Liver (tissue), 8 donors: ENCODE measurements at regions not wholly inside any gene's neighbourhood (a gene's known extent, or its start where the extent isn't known, plus 50 kb on each side); places are given as distances from the start of the nearest gene placed in this dataset.

ENCODE experiments used
- DNase-seq: peaks from one replicate; pipeline ENCODE4 v3.0.0-alpha.2; 2017; ENCODE audit warnings: low spot score
- H3K27ac ChIP-seq, 2 donors: one replicate each; pipeline ENCODE4 v1.7.0; 2013; ENCODE audit warnings: inconsistent platforms in 2 of 2, low read length in 2 of 2, control low read depth in 1 of 2, low read depth in 1 of 2, mild to moderate bottlenecking in 1 of 2
- H3K27me3 ChIP-seq, 4 donors: one replicate each; pipeline versions ENCODE4 v1.6.1 to v1.7.0; 2013; ENCODE audit warnings: low read length in 3 of 4, inconsistent platforms in 1 of 4, mild to moderate bottlenecking in 1 of 4, moderate library complexity in 1 of 4; ENCODE audit not compliant: control insufficient read depth in 4 of 4, insufficient read depth in 4 of 4
- H3K36me3 ChIP-seq, 4 donors: one replicate each; pipeline versions ENCODE4 v1.6.1 to v1.7.0; 2013; ENCODE audit warnings: low read length in 3 of 4, mild to moderate bottlenecking in 3 of 4, low read depth in 1 of 4, moderate library complexity in 1 of 4; ENCODE audit not compliant: control insufficient read depth in 4 of 4, insufficient read depth in 3 of 4
- H3K4me1 ChIP-seq, 4 donors: one replicate each; pipeline versions ENCODE4 v1.6.1 to v1.7.0; 2013; ENCODE audit warnings: low read length in 3 of 4, mild to moderate bottlenecking in 3 of 4, moderate library complexity in 1 of 4; ENCODE audit not compliant: control insufficient read depth in 4 of 4, insufficient read depth in 4 of 4
- H3K4me3 ChIP-seq, 3 donors: one replicate each; pipeline versions ENCODE4 v1.6.1 to v1.7.0; 2013; ENCODE audit warnings: low read length in 3 of 3, control low read depth in 1 of 3, low read depth in 1 of 3, mild to moderate bottlenecking in 1 of 3
- H3K9ac ChIP-seq, 2 donors: one replicate each; pipeline ENCODE4 v1.7.0; 2013; ENCODE audit warnings: low read length in 2 of 2, mild to moderate bottlenecking in 2 of 2, moderate library complexity in 2 of 2, control low read depth in 1 of 2, low read depth in 1 of 2
- H3K9me3 ChIP-seq, 4 donors: one replicate each; pipeline versions ENCODE4 v1.6.1 to v1.7.0; 2013; ENCODE audit warnings: low read length in 3 of 4; ENCODE audit not compliant: control insufficient read depth in 4 of 4
- FOXA1 ChIP-seq: IDR thresholded peaks from 2 replicates; pipeline ENCODE4 v1.6.1; 2016; ENCODE audit warnings: antibody characterized with exemption
- FOXA2 ChIP-seq: IDR thresholded peaks from 2 replicates; pipeline ENCODE4 v1.6.1; 2016; ENCODE audit warnings: antibody characterized with exemption
- GABPA ChIP-seq, 2 donors: IDR thresholded peaks in 1 of 2; conservative IDR thresholded peaks in 1 of 2; 2 replicates each; pipeline ENCODE4 v1.6.1; 2016; ENCODE audit warnings: antibody characterized with exemption in 2 of 2, mild to moderate bottlenecking in 1 of 2, moderate library complexity in 1 of 2
- HNF4A ChIP-seq, 2 donors: conservative IDR thresholded peaks; 2 replicates each; pipeline ENCODE4 v1.6.1; 2016; ENCODE audit warnings: antibody characterized with exemption in 2 of 2, mild to moderate bottlenecking in 2 of 2
- NR2F2 ChIP-seq: IDR thresholded peaks from 2 replicates; pipeline ENCODE4 v1.6.1; 2016; ENCODE audit warnings: antibody characterized with exemption
- RAD21 ChIP-seq, 2 donors: IDR thresholded peaks; 2 replicates each; pipeline ENCODE4 v1.6.1; 2016; ENCODE audit warnings: antibody characterized with exemption in 2 of 2, mild to moderate bottlenecking in 2 of 2
- RXRA ChIP-seq, 2 donors: IDR thresholded peaks; 2 replicates each; pipeline ENCODE4 v1.6.1; 2017 to 2018; ENCODE audit warnings: antibody characterized with exemption in 2 of 2, mild to moderate bottlenecking in 1 of 2
- SP1 ChIP-seq: IDR thresholded peaks from 2 replicates; pipeline ENCODE4 v1.6.1; 2018; ENCODE audit warnings: antibody characterized with exemption, mild to moderate bottlenecking
- TAF1 ChIP-seq: conservative IDR thresholded peaks from 2 replicates; pipeline ENCODE4 v1.6.1; 2016; ENCODE audit warnings: antibody characterized with exemption, mild to moderate bottlenecking
- WGBS: extraction: QIAGEN DNeasy Blood & Tissue Kit; methylation state at CpG from one replicate; pipeline ENCODE4 v1.1.7; 2013; 5-methylcytosine and 5-hydroxymethylcytosine counted together
- TF ChIP-seq, protein P1 (sequence below): IDR thresholded peaks from 2 replicates; pipeline ENCODE4 v1.6.1; 2016; ENCODE audit warnings: antibody characterized with exemption
- TF ChIP-seq, protein P2 (sequence below): fragments of 150-350 bp; IDR thresholded peaks from 2 replicates; pipeline ENCODE4 v1.5.1; 2017; ENCODE audit warnings: improper control_type of control experiment, low read depth, low read length; ENCODE audit not compliant: missing input control
- TF ChIP-seq, protein P3 (sequence below): IDR thresholded peaks from 2 replicates; pipeline ENCODE4 v1.6.1; 2016; ENCODE audit warnings: antibody characterized with exemption, mild to moderate bottlenecking
- donor health status: healthy.
- donor health status: healthy.
- donor health status: healthy.
- donor health status: healthy.
- donor health status: healthy.

DNA sequence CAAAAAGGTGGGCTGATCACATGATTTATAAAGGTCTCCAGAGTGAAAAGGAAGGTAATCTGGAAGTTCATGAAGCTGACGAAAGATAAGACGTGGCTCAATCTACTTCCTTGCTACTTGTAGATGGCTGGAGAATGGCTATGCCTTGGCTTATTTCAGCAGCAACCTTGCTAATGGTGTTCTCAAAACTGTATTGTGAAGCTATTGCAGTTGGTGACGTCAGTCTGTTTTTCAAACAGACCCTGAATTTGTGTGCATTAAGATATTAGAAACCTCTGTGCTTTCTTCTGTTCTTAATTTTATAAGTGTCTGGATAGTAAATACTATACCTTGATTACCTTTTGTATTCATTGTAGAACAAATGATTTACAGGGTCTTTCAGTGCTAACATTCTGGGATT, 58.3 kb upstream of the C11orf87 start:
- DNase-seq, result no peak
- Histone ChIP-seq H3K4me1 (no peaks in the 10 kb centered on the region), H3K9me3 (no peaks in the 10 kb centered on the region), H3K27me3 (no peaks in the 10 kb centered on the region), H3K4me3 (no peak overlapping the region), H3K27ac (no peak overlapping the region), H3K36me3 (no peaks in the 10 kb centered on the region), H3K9ac (no peak overlapping the region)
- 63% methylated on average over 3 of the region's 3 CpGs for WGBS
- no peak for TF ChIP-seq NR2F2
- no peak for TF ChIP-seq HNF4A (conservative IDR thresholded peaks at IDR 0.05)
- TF ChIP-seq, protein P1, sequence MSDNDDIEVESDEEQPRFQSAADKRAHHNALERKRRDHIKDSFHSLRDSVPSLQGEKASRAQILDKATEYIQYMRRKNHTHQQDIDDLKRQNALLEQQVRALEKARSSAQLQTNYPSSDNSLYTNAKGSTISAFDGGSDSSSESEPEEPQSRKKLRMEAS, result no peak
- no peak for TF ChIP-seq TAF1
- no peak for TF ChIP-seq RAD21 (IDR thresholded peaks at IDR 0.05)
- no peak for TF ChIP-seq RXRA (IDR thresholded peaks at IDR 0.05)
- TF ChIP-seq, protein P2, sequence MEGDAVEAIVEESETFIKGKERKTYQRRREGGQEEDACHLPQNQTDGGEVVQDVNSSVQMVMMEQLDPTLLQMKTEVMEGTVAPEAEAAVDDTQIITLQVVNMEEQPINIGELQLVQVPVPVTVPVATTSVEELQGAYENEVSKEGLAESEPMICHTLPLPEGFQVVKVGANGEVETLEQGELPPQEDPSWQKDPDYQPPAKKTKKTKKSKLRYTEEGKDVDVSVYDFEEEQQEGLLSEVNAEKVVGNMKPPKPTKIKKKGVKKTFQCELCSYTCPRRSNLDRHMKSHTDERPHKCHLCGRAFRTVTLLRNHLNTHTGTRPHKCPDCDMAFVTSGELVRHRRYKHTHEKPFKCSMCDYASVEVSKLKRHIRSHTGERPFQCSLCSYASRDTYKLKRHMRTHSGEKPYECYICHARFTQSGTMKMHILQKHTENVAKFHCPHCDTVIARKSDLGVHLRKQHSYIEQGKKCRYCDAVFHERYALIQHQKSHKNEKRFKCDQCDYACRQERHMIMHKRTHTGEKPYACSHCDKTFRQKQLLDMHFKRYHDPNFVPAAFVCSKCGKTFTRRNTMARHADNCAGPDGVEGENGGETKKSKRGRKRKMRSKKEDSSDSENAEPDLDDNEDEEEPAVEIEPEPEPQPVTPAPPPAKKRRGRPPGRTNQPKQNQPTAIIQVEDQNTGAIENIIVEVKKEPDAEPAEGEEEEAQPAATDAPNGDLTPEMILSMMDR, result no peak
- no peak for TF ChIP-seq SP1
- no peak for TF ChIP-seq FOXA1
- TF ChIP-seq GABPA (IDR thresholded peaks at IDR 0.05 in 1 of 2, conservative IDR thresholded peaks at IDR 0.05 in 1 of 2), result no peak

DNA sequence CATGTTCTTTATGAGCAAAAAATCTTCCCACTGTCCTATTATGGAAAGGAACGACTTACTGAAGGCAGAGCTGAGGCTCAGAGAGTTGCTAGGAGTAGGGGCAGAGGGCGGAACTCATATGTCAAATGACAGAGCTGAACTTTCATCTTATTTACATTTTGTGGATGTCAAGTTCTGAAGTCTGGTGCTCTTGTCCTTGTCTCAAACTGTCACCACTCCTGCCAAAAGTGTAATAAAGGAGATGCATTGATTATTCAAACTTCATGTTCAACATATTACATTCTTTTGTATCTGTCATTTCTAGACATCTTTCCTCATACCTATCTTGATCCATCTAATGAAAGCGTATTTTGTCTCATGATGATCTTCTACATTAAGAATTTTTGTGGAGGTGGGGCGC, 57.1 kb upstream of the C11orf87 start:
- TF ChIP-seq, protein P1, result no peak
- TF ChIP-seq, protein P3, sequence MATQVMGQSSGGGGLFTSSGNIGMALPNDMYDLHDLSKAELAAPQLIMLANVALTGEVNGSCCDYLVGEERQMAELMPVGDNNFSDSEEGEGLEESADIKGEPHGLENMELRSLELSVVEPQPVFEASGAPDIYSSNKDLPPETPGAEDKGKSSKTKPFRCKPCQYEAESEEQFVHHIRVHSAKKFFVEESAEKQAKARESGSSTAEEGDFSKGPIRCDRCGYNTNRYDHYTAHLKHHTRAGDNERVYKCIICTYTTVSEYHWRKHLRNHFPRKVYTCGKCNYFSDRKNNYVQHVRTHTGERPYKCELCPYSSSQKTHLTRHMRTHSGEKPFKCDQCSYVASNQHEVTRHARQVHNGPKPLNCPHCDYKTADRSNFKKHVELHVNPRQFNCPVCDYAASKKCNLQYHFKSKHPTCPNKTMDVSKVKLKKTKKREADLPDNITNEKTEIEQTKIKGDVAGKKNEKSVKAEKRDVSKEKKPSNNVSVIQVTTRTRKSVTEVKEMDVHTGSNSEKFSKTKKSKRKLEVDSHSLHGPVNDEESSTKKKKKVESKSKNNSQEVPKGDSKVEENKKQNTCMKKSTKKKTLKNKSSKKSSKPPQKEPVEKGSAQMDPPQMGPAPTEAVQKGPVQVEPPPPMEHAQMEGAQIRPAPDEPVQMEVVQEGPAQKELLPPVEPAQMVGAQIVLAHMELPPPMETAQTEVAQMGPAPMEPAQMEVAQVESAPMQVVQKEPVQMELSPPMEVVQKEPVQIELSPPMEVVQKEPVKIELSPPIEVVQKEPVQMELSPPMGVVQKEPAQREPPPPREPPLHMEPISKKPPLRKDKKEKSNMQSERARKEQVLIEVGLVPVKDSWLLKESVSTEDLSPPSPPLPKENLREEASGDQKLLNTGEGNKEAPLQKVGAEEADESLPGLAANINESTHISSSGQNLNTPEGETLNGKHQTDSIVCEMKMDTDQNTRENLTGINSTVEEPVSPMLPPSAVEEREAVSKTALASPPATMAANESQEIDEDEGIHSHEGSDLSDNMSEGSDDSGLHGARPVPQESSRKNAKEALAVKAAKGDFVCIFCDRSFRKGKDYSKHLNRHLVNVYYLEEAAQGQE, result no peak
- no peak for TF ChIP-seq NR2F2
- no peak for TF ChIP-seq FOXA2
- Histone ChIP-seq H3K4me1 (no peaks in the 10 kb centered on the region), H3K27me3 (no peaks in the 10 kb centered on the region), H3K4me3 (no peak overlapping the region), H3K9ac (no peak overlapping the region), H3K9me3 (peaks cover 0 to 6% (median 0%) of the 10 kb centered on the region in 4 donors), H3K27ac (no peak overlapping the region), H3K36me3 (no peaks in the 10 kb centered on the region)
- DNase-seq, result no peak
- 78% methylated on average over 4 of the region's 4 CpGs for WGBS
